ENCODE measurements at regions not wholly inside any gene's neighbourhood (a gene's known extent, or its start where the extent isn't known, plus 50 kb on each side); places are given as distances from the start of the nearest gene placed in this dataset.

- TF ChIP-seq MLLT1 (IDR thresholded peaks at IDR 0.05) (no peak), JUNB (IDR thresholded peaks at IDR 0.05) (no peak)
Measured at GRCh38 chr2:38491436-38491835, 111.3 kb downstream of the HNRNPLL start (continued).

- H2AFZ ChIP-seq (ENCODE audit: control insufficient read depth, low read depth, low read length) = no peak overlapping the region
- DNase-seq (ENCODE audit: low read depth, low spot score) (no peak), FAIRE-seq (no peak), ATAC-seq (no peak)
- ChIA-PET POLR2A (no interaction called here), SMC1A (ENCODE audit: uncharacterized antibody, unreplicated experiment) (no interaction called here), CTCF (interaction anchor here (0.8 kb wide), 1 partner anchor 20 kb away, joined by 4 read pairs; no protein-coding TSS in a partner anchor), RAD21 (ENCODE audit: unreplicated experiment) (no interaction called here)
- H3K4me2 ChIP-seq (ENCODE audit: control insufficient read depth, insufficient read depth) = no peak overlapping the region
- H3K9ac ChIP-seq (ENCODE audit: control insufficient read depth, insufficient read depth, low read length) = no peak overlapping the region
- H3K27ac ChIP-seq (ENCODE audit: control insufficient read depth, insufficient read depth) = no peak overlapping the region
- H3K9me3 ChIP-seq (replicated peaks; ENCODE audit: control insufficient read depth, insufficient read depth, low read length) = no peaks in the 10 kb centered on the region
- H4K20me1 ChIP-seq (ENCODE audit: control insufficient read depth, insufficient read depth) = no peaks in the 10 kb centered on the region; the same call in 1 of the 2 replicates
- in situ Hi-C loops (cut with MboI) = no loop called here
- intact Hi-C loops (cut with micrococcal nuclease; ENCODE audit: unreplicated experiment) = no loop called here
- H3K36me3 ChIP-seq (ENCODE audit: control insufficient read depth in 2 of 2, insufficient read depth in 2 of 2, low read length in 1 of 2) = no peaks in the 10 kb centered on the region
- BruUV-seq (replicated peaks) = no TSS peak
- H3K79me2 ChIP-seq (ENCODE audit: control insufficient read depth, insufficient read depth, low read length) = no peaks in the 10 kb centered on the region
- H3K27me3 ChIP-seq (replicated peaks in 1 of 2; ENCODE audit: control insufficient read depth in 2 of 2, insufficient read depth in 2 of 2, low read length in 1 of 2) = no peaks in the 10 kb centered on the region
- no peak overlapping the region for H3K4me3 ChIP-seq
- H3K4me1 ChIP-seq (ENCODE audit: control insufficient read depth, insufficient read depth, low read length) = peaks cover 5% of the 10 kb centered on the region; the same call in 1 of the 2 replicates
- TF ChIP-seq NKRF (conservative IDR thresholded peaks at IDR 0.05) (no peak), ZBTB33 (IDR thresholded peaks at IDR 0.05) (no peak), CUX1 (IDR thresholded peaks at IDR 0.05; ENCODE audit: insufficient replicate concordance, low read depth, low read length) (no peak), E4F1 (IDR thresholded peaks at IDR 0.05; ENCODE audit: borderline replicate concordance, partially characterized antibody) (no peak), IRF3 (IDR thresholded peaks at IDR 0.05) (no peak), JUNB (IDR thresholded peaks at IDR 0.05) (no peak)
Measured at GRCh38 chr2:38489846-38490245, 112.8 kb upstream of the ATL2 start.
